Neural cell (in vitro differentiated cells): ENCODE measurements at regions not wholly inside any gene's neighbourhood (a gene's known extent, or its start where the extent isn't known, plus 50 kb on each side); places are given as distances from the start of the nearest gene placed in this dataset.
"Not testable (repeated sequence)": the region's sequence is repeated elsewhere in the genome, so short reads cannot be mapped to it uniquely, and the experiment has no call there.

Experiments
- H2AFZ ChIP-seq: fragments of 200-600, 300-800 bp; sonication (generic), shearing (Covaris generic); 2 replicates; pipeline ENCODE4 v1.6.0; 2014; ENCODE audit warnings: low read depth, mild to moderate bottlenecking, antibody characterized with exemption, low read length, moderate library complexity
- H3F3A ChIP-seq: fragments of 200-600 bp; shearing (Covaris generic); 2 replicates; pipeline ENCODE4 v1.6.1; 2016; ENCODE audit warnings: mild to moderate bottlenecking, moderate library complexity, mixed read lengths, antibody characterized with exemption, low read length; ENCODE audit not compliant: insufficient read depth, poor library complexity, severe bottlenecking
- H3K27ac ChIP-seq: fragments of 200-600, 300-800 bp; sonication (generic), shearing (Covaris generic); 2 replicates; pipeline ENCODE4 v1.5.1; 2014; ENCODE audit warnings: mild to moderate bottlenecking, low read length, moderate library complexity
- H3K27me3 ChIP-seq: fragments of 300-800, 200-600 bp; sonication (generic), shearing (Covaris generic); 2 replicates; pipeline ENCODE4 v1.6.0; 2014; ENCODE audit warnings: mild to moderate bottlenecking, low read depth, low read length, moderate library complexity; ENCODE audit not compliant: insufficient read depth
- H3K36me3 ChIP-seq: fragments of 300-800, 200-600 bp; sonication (generic), shearing (Covaris generic); 2 replicates; pipeline ENCODE4 v1.5.1; 2014; ENCODE audit warnings: mild to moderate bottlenecking, antibody characterized with exemption, low read length, moderate library complexity; ENCODE audit not compliant: insufficient read depth
- H3K4me2 ChIP-seq: fragments of 300-800, 200-600 bp; sonication (generic), shearing (Covaris generic); 2 replicates; pipeline ENCODE4 v1.6.0; 2014; ENCODE audit warnings: mild to moderate bottlenecking, low read length
- H3K4me3 ChIP-seq: fragments of 300-800, 200-600 bp; sonication (generic), shearing (Covaris generic); 2 replicates; pipeline ENCODE4 v1.5.1; 2014; ENCODE audit warnings: mild to moderate bottlenecking, low read length, moderate library complexity
- H3K79me2 ChIP-seq: fragments of 200-600 bp; shearing (Covaris generic); replicated peaks from 2 replicates; pipeline ENCODE4 v1.6.0; 2014; ENCODE audit warnings: mild to moderate bottlenecking, low read length, moderate library complexity; ENCODE audit not compliant: insufficient read depth
- H3K9ac ChIP-seq: fragments of 300-800, 200-600 bp; sonication (generic), shearing (Covaris generic); 2 replicates; pipeline ENCODE4 v1.6.1; 2016; ENCODE audit warnings: mild to moderate bottlenecking, low read length, mixed read lengths
- H3K9me2 ChIP-seq: fragments of 200-600 bp; shearing (Covaris generic); 2 replicates; pipeline ENCODE4 v1.6.1; 2016; ENCODE audit warnings: mild to moderate bottlenecking, low read length, mixed read lengths; ENCODE audit not compliant: insufficient read depth
- H3K9me3 ChIP-seq: fragments of 200-600, 300-800 bp; sonication (generic), shearing (Covaris generic); 2 replicates; pipeline ENCODE4 v1.6.1; 2016; ENCODE audit warnings: mild to moderate bottlenecking, mixed run types, low read length, moderate library complexity, mixed read lengths
- H4K20me1 ChIP-seq: fragments of 200-600 bp; shearing (Covaris generic); 2 replicates; pipeline ENCODE4 v1.6.1; 2016; ENCODE audit warnings: mild to moderate bottlenecking, mixed run types; ENCODE audit not compliant: insufficient read depth
- CTCF ChIP-seq: fragments of 450-650 bp; IDR thresholded peaks from 2 replicates; pipeline ENCODE4 v1.5.1; 2014; ENCODE audit warnings: antibody characterized with exemption, mild to moderate bottlenecking, moderate library complexity; ENCODE audit not compliant: poor library complexity, severe bottlenecking
- EP300 ChIP-seq: fragments of 450-650 bp; conservative IDR thresholded peaks from 2 replicates; pipeline ENCODE4 v1.6.1; 2014; ENCODE audit warnings: antibody characterized with exemption, mild to moderate bottlenecking, moderate library complexity; ENCODE audit not compliant: poor library complexity, severe bottlenecking
- EZH2 ChIP-seq: fragments of 200-600, 300-800 bp; shearing (Covaris generic), sonication (generic); IDR thresholded peaks from 2 replicates; pipeline ENCODE4 v1.6.1; 2014; ENCODE audit warnings: antibody characterized with exemption, low read length, borderline replicate concordance, mild to moderate bottlenecking; ENCODE audit not compliant: insufficient read depth, poor library complexity, severe bottlenecking
- MXI1 ChIP-seq: fragments of 450-650 bp; conservative IDR thresholded peaks from 2 replicates; pipeline ENCODE4 v1.6.1; 2014; ENCODE audit warnings: antibody characterized with exemption, mild to moderate bottlenecking; ENCODE audit not compliant: poor library complexity, severe bottlenecking
- POLR2AphosphoS5 ChIP-seq: IDR thresholded peaks from 2 replicates; pipeline ENCODE4 v1.6.1; 2012
- RAD21 ChIP-seq: fragments of 450-650 bp; conservative IDR thresholded peaks from 2 replicates; pipeline ENCODE4 v1.6.1; 2014; ENCODE audit warnings: antibody characterized with exemption, mild to moderate bottlenecking, moderate library complexity
- REST ChIP-seq: IDR thresholded peaks from 2 replicates; pipeline ENCODE4 v1.6.1; 2012; ENCODE audit warnings: borderline replicate concordance
- SMC3 ChIP-seq: fragments of 450-650 bp; conservative IDR thresholded peaks from 2 replicates; pipeline ENCODE4 v1.6.1; 2014; ENCODE audit warnings: antibody characterized with exemption, mild to moderate bottlenecking, moderate library complexity; ENCODE audit not compliant: poor library complexity
- TAF1 ChIP-seq: IDR thresholded peaks from 2 replicates; pipeline ENCODE4 v1.6.1; 2012; ENCODE audit warnings: low read depth

GRCh38 chr10:5292196-5292735 is 72.5 kb upstream of the UCN3 start:
- Histone ChIP-seq H3K36me3 (no peaks in the 10 kb centered on the region), H3K27me3 (no peaks in the 10 kb centered on the region), H3K4me3 (no peak overlapping the region), H3F3A (no peaks in the 10 kb centered on the region), H3K9ac (no peak overlapping the region), H3K27ac (no peak overlapping the region), H3K79me2 (no peaks in the 10 kb centered on the region), H2AFZ (no peak overlapping the region), H4K20me1 (no peaks in the 10 kb centered on the region), H3K4me2 (no peak overlapping the region), H3K9me2 (no peaks in the 10 kb centered on the region), H3K9me3 (no peaks in the 10 kb centered on the region)
- TF ChIP-seq EP300, result no peak
- TF ChIP-seq EZH2, result no peak
- TF ChIP-seq CTCF, result no peak
- no peak for TF ChIP-seq SMC3
- TF ChIP-seq TAF1, result no peak
- TF ChIP-seq REST, result no peak
- TF ChIP-seq MXI1, result no peak
- no peak for TF ChIP-seq RAD21
- no peak for TF ChIP-seq POLR2AphosphoS5

- not testable (repeated sequence) for H3K9ac ChIP-seq, H3K36me3 ChIP-seq, H3K4me3 ChIP-seq, H3K79me2 ChIP-seq, H4K20me1 ChIP-seq, H3F3A ChIP-seq, H3K9me2 ChIP-seq, H3K9me3 ChIP-seq, H3K4me2 ChIP-seq, H3K27ac ChIP-seq, H2AFZ ChIP-seq, H3K27me3 ChIP-seq
Observed at GRCh38 chr10:5292970-5293369, 71.8 kb upstream of the UCN3 start.
